C4-2B (cell line): ENCODE measurements at regions not wholly inside any gene's neighbourhood (a gene's known extent, or its start where the extent isn't known, plus 50 kb on each side); places are given as distances from the start of the nearest gene placed in this dataset.

Source experiments
- CTCF ChIP-seq: fragments of 450-650 bp; conservative IDR thresholded peaks from 2 replicates; pipeline ENCODE4 v1.5.1; 2017; ENCODE audit warnings: mild to moderate bottlenecking
- ZFX ChIP-seq: fragments of 450-650 bp; IDR thresholded peaks from 2 replicates; pipeline ENCODE4 v1.6.1; 2017

- TF ChIP-seq CTCF: no peak
- no peak for TF ChIP-seq ZFX
Observed at GRCh38 chr10:128596906-128597305, 470.7 kb upstream of the MKI67 start.
